ENCODE measurements at regions not wholly inside any gene's neighbourhood (a gene's known extent, or its start where the extent isn't known, plus 50 kb on each side); places are given as distances from the start of the nearest gene placed in this dataset.

DNA sequence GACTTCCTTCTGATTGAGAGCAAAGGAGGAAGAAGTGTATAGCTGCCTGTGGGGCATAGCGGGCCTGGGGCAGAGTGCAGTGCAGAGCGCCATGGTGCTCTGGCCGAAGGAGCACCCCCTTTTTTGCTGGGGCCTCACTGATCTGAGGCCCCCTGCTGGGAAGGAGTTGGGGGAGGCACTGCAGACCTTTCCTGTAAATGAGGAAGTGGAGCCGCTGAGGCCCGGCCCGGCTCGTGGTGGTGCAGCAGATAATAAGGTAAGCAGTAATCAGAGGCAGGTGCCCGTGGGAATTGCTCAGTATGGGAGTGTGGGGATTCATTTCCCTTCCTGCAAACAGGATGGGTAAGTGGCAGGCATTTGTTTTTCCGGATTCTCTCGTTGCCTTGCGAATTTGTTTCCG is 373.7 kb upstream of the MKI67 start:
- TF ChIP-seq EZH2 (IDR thresholded peaks at IDR 0.05) = no peak
- TF ChIP-seq CTCF (IDR thresholded peaks at IDR 0.05) = no peak
- no peak for TF ChIP-seq EZH2phosphoT487 (IDR thresholded peaks at IDR 0.05)
